Erythroblast (primary cell): ENCODE measurements at regions not wholly inside any gene's neighbourhood (a gene's known extent, or its start where the extent isn't known, plus 50 kb on each side); places are given as distances from the start of the nearest gene placed in this dataset.

Experiments used
- GATA1 ChIP-seq: IDR thresholded peaks from 2 replicates; pipeline ENCODE4 v1.6.1; 2011; ENCODE audit warnings: low read depth, mild to moderate bottlenecking, control low read depth, low read length, moderate library complexity
- POLR2A ChIP-seq: IDR thresholded peaks from 2 replicates; pipeline ENCODE4 v1.6.1; 2011; ENCODE audit warnings: mild to moderate bottlenecking, low read length

DNA sequence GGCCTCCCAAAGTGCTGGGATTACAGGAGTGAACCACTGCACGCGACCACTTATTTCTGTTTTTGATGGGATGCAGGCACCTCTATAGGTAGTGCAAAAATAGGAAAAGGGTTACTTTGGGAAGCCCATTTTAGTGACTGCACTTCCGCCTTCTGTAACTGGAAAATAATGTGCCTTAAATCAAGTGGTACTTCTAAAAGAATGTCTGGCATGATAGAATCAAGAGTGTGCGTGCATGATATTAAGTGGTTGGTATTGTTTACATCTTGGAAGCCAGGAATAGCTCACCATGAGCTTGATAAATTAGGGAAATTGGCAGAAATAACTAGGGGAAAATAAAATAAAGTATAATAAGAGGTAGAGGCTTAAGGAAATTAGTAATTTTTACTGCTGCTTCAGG, 1067.0 kb downstream of the ADGRL2 start:
- TF ChIP-seq POLR2A, result no peak
- TF ChIP-seq GATA1, result no peak
